Adrenal gland (tissue), 9 donors: ENCODE measurements at regions not wholly inside any gene's neighbourhood (a gene's known extent, or its start where the extent isn't known, plus 50 kb on each side); places are given as distances from the start of the nearest gene placed in this dataset.

Source experiments
- DNase-seq, 7 donors: peaks; one replicate each; pipeline ENCODE4 v3.0.0-alpha.2; 2019 to 2020
- H3K27ac ChIP-seq, 5 donors: fragments of 200-600 bp; sonication (generic) in 4 of 5; 1 replicate in 3 of 5; 2 replicates in 2 of 5; pipeline versions ENCODE4 v1.5.1 to v1.8.0; 2016 to 2020; ENCODE audit warnings: mild to moderate bottlenecking in 1 of 5
- H3K27me3 ChIP-seq: fragments of 200-600 bp; 2 replicates; pipeline ENCODE4 v1.8.0; 2021
- H3K36me3 ChIP-seq, 2 donors: fragments of 200-600 bp; replicated peaks in 1 of 2; 1 replicate in 1 of 2; 2 replicates in 1 of 2; pipeline versions ENCODE4 v1.5.1 to v1.8.0; 2018 to 2022
- H3K4me1 ChIP-seq, 2 donors: fragments of 200-600 bp; replicated peaks in 1 of 2; 1 replicate in 1 of 2; 2 replicates in 1 of 2; pipeline versions ENCODE4 v1.5.1 to v1.8.0; 2018 to 2021
- H3K4me3 ChIP-seq, 4 donors: fragments of 200-600 bp; sonication (generic) in 3 of 4; one replicate each; pipeline ENCODE4 v1.5.1; 2016 to 2018
- H3K9me3 ChIP-seq, 3 donors: fragments of 200-600 bp; sonication (generic) in 1 of 3; replicated peaks in 1 of 3; 1 replicate in 2 of 3; 2 replicates in 1 of 3; pipeline versions ENCODE4 v1.5.1 to v1.8.0; 2016 to 2021
- CTCF ChIP-seq, 6 experiments: fragments of 450-650 bp in 4 of 6; fragments of 200-600 bp in 2 of 6; sonication (generic) in 1 of 6; IDR thresholded peaks; 1 replicate in 5 of 6; 2 replicates in 1 of 6; pipeline versions ENCODE4 v1.5.1 to v1.8.0; 2016 to 2021; ENCODE audit warnings: antibody characterized with exemption in 6 of 6, mild to moderate bottlenecking in 2 of 6, moderate library complexity in 1 of 6
- POLR2A ChIP-seq, 2 donors: fragments of 450-650 bp; IDR thresholded peaks; one replicate each; pipeline ENCODE4 v1.6.1; 2017; ENCODE audit warnings: antibody characterized with exemption in 2 of 2, mild to moderate bottlenecking in 2 of 2, moderate library complexity in 1 of 2
- WGBS, 4 donors: extraction: QIAGEN DNeasy Blood & Tissue Kit in 2 of 4; methylation state at CpG; one replicate each; pipeline versions ENCODE4 v1.1.5 to v1.1.7; 2013 to 2017; 5-methylcytosine and 5-hydroxymethylcytosine counted together
- intact Hi-C, 2 donors: fragments of 100-400 bp; cut with DNase I; formaldehyde crosslinking; loops; one replicate each; pipeline versions ENCODE4 v1.14.1 to v1.15.0; 2022 to 2023
- donor health status: healthy with polysubstance abuse.
- donor health status: Bipolar disorder and iron deficiency.
- donor health status: DM: yes; HTN: yes; CAD: no.
- donor health status: DM: no; HTN: no; CAD: no.
- donor health status: DM: no; HTN: no; CAD: no.

- no peak overlapping the region for H3K4me3 ChIP-seq
Measured at GRCh38 chr5:103718108-103718507, 155.5 kb upstream of the NUDT12 start.

GRCh38 chr5:103708601-103709000 lies 146.0 kb upstream of the NUDT12 start:
- Histone ChIP-seq H3K27me3 (no peaks in the 10 kb centered on the region), H3K27ac (no peak overlapping the region), H3K36me3 (no peaks in the 10 kb centered on the region), H3K4me3 (no peak overlapping the region), H3K9me3 (no peaks in the 10 kb centered on the region), H3K4me1 (no peaks in the 10 kb centered on the region)
- TF ChIP-seq CTCF (IDR thresholded peaks at IDR 0.05) (no peak), POLR2A (IDR thresholded peaks at IDR 0.05) (no peak)
- DNase-seq, result no peak
- intact Hi-C loops, result no loop called here

More at GRCh38 chr5:103718108-103718507, 155.5 kb upstream of the NUDT12 start:
- Histone ChIP-seq H3K27ac (no peak overlapping the region), H3K36me3 (no peaks in the 10 kb centered on the region), H3K9me3 (peaks cover 0 to 8% (median 0%) of the 10 kb centered on the region in 3 donors), H3K4me1 (no peaks in the 10 kb centered on the region), H3K27me3 (no peaks in the 10 kb centered on the region)
- DNase-seq, result no peak
- intact Hi-C loops, result no loop called here
- 74 to 83% (median 79%) methylated on average over 1 of the region's 1 CpG for WGBS, 4 donors
- TF ChIP-seq POLR2A (IDR thresholded peaks at IDR 0.05), result no peak
- TF ChIP-seq CTCF (IDR thresholded peaks at IDR 0.05), result no peak

GRCh38 chr5:103706939-103707682 lies 144.5 kb upstream of the NUDT12 start:
- intact Hi-C loops, result no loop called here
- Histone ChIP-seq H3K4me3 (no peak overlapping the region), H3K27me3 (no peaks in the 10 kb centered on the region), H3K36me3 (no peaks in the 10 kb centered on the region), H3K27ac (no peak overlapping the region), H3K4me1 (no peaks in the 10 kb centered on the region), H3K9me3 (no peaks in the 10 kb centered on the region)
- DNase-seq, result no peak
- WGBS, 4 donors, result 77 to 83% (median 78%) methylated on average over 4 of the region's 4 CpGs
- no peak for TF ChIP-seq CTCF (IDR thresholded peaks at IDR 0.05)
- TF ChIP-seq POLR2A (IDR thresholded peaks at IDR 0.05), result no peak

- TF ChIP-seq CTCF (IDR thresholded peaks at IDR 0.05), result no peak
- TF ChIP-seq POLR2A (IDR thresholded peaks at IDR 0.05), result no peak
Measured at GRCh38 chr5:103703617-103704016, 141.0 kb upstream of the NUDT12 start.

More at GRCh38 chr5:103703617-103704016, 141.0 kb upstream of the NUDT12 start:
- Histone ChIP-seq H3K9me3 (no peaks in the 10 kb centered on the region), H3K4me1 (no peaks in the 10 kb centered on the region), H3K27me3 (no peaks in the 10 kb centered on the region), H3K4me3 (no peak overlapping the region), H3K36me3 (no peaks in the 10 kb centered on the region), H3K27ac (no peak overlapping the region)
- intact Hi-C loops, result no loop called here
- 20 to 46% (median 34%) methylated on average over 3 of the region's 3 CpGs for WGBS, 4 donors
- no peak for DNase-seq
